COR-L47 (cell line): ENCODE measurements at regions not wholly inside any gene's neighbourhood (a gene's known extent, or its start where the extent isn't known, plus 50 kb on each side); places are given as distances from the start of the nearest gene placed in this dataset.

Experiments
- DNase-seq: peaks from one replicate; lab custom pipeline; 2025; lab: John Stamatoyannopoulos, UW

DNA sequence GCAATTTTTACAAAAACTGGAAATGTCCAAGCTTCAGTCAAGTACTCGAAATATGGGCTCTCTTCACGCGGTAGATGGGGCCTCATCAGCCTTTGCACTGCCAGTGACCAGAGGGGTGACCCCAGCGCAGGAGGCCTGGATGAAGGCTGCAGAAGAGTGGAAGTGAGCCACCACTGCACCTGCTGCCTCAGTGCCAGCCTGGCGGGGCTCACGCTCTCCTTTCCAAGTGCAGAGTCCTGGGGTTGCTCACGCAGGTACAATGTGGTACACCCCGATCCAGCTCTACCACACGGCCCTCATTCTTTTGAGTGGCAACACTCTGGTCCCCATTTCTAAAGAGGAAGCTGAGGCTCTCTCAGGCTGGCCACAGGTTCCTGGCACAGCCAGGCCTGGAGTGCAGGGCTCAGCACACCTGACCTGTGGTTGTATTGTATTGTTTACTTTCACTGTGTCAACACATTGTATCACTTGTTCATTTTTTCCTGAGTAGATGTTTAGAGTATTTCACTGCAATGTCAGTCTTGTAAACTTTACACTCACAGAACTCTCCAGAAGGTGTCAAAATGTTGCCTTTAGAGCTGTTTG, 97.3 kb upstream of the SOX1 start:
- no peak for DNase-seq

DNA sequence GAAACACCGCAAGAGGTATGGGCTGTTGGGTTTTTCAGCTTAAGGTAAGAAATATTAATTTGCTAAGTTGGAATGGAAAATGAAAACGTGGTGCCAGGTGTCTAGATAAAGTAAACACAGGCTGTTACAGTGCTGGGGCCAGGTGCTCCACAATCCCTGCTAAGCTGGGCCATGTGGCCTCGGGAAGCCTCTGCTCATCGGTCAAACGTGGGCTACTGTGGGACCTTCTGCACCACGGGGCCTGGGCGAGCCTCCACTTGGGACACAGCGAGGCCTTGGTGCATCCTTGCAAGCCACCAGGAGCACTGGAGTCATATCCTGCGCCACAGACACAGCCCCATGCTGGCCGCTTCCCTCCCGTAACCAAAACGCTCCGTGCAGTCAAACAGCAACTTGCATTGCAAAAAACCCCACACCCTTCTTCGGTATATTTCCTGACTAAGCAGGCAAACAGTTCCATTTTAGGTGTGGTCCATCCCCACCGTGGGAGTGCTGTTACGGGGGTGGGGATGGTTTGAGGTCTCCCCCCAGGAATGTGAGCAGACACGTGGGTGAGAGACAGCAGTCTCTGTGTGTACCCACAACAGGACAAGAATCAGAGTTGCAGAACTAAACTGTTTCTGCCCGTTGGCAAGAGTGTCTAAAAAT, 96.3 kb upstream of the SOX1 start:
- DNase-seq = no peak

DNA sequence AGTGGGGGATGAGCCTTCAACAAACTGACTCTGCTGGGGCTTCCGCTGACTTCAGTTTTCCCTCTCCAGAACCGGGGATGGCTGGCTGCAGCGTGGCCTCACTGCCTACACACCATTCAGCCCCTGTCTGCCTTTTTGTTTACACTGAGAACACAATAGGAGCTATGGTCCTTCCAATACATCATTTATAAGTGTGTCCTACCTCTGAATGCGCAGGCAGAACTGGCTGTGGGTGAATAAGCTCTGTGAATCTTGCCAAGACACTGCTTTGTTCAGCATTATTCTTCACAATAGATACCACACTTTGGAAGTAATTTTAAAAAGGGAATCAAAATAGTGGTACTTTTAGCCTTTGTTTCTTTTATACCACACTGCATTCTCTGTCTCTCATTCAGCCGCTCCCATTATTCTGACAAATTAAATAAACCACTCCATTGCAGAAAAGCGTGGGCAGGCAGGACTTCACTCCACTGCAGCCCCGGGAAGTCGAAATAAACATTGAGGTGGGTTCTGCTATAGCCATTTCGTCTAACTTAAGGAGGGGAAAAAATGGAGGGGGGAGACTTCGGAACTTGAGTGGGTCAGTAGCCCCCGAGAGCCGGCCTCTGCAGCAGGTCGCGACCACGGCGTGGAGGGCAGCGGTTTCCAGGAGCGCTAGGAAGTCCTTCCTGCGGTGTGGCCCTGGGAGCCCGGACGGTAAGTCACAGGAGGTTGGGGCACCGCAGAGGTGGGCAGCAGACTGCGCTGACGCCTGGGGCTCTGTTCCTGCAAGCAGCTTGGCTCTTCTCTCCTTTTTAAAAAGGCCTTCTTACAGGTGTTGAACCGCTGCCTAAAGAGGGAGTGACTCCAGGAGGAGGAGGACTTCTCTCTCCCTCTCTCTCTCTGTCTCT, 94.8 kb upstream of the SOX1 start:
- peak; percentile 74 for DNase-seq

DNA sequence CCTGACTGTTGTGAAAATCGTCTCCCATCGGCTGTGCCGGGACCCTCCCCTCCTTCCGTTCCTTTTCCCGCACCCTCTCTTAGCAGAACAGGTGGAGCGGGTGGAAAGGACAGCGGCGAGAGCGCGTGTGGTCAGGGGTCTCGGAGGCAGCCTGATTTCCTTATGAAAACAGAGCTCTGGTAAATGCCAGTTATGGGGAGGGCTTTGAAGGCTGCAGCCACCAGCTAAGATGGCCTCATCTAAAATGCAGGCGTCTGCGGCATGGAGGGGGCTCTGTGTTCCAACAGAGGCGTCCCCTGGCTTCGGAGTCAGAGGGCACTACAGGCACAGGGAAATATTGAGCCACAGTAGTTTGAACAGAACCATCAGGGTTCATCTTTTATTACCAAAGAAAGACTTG, 93.8 kb upstream of the SOX1 start:
- DNase-seq = no peak

DNA sequence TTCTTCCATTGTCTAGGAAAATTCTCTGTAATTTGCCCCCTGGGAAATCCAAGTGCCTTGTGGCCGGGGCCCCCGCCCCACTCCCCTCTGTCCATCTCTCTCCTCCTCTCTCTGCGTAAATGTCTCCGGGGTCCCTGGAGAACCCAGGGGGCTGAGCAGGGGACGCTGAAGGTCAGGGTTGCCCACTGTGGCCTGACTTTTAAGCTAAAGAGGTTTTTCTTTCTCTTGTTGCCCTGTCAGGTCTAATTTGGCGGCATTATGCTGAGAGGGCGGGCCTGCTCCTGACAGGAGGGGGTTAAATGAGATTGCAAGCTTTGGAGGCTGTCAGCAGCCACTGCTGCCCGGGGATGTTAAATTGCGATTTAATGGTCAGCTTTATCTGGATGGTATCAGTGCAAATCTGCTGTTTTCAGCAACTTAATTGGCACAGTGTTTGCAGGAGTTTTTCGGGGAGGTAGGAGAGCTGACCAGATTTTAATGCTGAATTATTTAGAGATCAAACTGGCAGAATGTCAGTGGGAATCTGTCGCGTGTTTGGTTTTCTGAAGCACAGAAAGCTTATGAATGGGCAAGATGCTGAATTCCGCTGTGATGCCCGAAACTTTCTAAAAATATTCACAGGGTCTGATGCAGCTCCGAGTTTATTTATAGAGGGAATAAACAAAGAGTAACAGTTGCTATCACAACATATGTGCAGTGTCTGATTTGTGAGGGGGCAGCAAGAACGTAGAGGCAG, 93.2 kb upstream of the SOX1 start:
- no peak for DNase-seq

DNA sequence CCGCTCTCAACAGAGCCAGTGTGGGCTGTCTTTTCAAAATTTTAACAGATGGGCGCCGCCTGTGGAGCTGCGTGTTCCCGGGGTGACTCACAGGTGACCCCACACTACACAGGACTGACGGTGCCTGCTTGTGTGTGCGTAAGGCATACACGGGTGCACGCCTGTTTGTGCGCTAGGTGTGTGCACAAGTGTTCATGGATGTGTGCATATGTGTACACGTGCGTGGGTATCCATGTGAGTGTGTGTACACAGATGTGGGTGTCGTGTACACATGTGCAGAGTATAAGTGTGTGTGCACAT, 92.7 kb upstream of the SOX1 start:
- no peak for DNase-seq

DNA sequence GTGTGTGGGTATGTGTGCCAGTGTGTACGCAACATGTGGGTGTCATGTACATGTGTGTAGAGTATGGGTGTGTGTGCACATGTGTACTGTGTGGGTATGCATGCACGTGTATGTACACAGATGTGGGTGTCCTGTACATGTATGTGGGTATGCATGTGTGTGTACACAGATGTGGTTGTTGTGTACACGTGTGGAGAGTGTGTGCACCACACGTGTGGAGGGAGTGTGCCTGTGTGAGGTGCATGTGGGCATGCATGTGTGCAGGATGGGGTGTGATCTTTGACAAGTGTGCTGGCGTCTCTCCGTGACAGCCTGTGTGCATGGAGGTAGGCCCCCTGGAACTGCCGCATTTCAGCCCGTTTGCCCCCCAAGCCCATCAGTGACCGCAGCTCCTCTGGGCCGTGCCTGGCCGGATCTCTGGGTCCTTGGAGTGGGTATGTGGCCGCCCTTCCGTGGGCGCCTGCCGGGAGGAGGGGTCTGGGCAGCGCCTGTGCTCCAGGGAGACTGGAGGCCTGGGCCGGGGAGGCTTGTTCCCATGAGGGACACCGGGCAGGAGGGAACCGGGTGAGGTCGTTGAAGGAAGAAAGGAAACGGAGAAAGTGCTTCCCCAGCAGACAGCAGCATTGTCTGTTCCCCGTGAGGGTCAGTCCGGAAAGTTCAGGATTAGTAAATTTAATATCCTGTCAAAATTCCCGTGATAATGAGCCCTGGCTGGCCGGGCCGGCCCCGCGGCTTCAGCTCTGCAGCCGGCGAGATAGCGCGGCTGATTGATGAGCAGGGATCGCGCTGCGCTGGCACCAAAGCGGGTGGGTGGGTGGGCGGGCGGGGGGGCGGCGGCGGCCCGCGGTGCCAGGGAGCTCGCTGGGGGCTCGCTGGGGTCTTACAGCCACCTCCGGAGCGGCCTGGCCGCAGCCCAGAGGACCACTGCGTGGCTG, 91.1 kb upstream of the SOX1 start:
- no peak for DNase-seq

DNA sequence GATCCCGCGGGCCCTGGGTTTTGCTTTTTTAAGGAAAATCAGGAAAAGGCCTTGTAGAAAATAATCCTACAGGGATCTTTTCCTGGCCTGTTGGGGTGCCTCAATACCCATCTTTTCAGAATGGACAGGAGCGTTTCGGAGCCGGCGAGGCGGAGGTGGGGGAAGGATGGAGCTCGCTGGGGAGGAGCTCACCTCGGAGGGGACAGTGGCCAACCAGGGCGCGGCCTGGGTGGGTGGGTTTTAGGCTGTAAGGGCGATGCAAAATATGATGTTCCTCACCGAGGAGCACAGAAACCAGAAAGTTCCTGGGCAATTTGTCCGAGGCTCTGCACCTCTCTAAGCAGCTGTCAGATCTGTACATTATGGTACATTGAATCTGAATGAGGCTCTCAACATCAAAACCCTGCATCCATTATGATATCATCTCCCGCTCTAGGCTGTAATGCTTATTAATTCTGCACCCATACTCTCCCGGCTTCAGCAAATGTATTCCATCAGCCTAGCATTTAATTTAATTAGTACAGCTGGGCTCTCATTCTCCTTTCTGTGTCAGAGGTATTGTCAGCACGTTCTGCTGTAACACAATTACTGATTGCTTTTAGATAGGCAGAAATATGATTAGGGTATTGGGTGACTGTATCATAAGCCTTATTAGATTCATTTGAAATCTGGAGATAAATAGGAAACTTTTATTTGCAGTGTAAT, 90.3 kb upstream of the SOX1 start:
- no peak for DNase-seq

DNA sequence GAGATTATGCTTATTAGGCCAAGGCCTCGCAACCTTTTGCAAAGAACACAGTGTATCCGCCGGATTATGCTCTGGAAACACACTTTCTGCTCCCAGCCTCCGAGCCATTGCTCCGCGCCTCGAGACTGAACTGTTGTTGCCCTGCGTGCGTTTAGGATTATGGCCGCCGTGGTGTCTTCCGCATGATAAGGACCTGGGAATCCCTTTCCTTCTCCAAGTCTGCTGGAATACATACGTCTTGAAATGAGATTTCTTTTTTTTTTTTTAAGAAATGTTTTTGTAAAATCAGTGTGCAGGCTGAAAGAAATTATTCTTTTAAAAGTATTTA, 89.8 kb upstream of the SOX1 start:
- DNase-seq = no peak

DNA sequence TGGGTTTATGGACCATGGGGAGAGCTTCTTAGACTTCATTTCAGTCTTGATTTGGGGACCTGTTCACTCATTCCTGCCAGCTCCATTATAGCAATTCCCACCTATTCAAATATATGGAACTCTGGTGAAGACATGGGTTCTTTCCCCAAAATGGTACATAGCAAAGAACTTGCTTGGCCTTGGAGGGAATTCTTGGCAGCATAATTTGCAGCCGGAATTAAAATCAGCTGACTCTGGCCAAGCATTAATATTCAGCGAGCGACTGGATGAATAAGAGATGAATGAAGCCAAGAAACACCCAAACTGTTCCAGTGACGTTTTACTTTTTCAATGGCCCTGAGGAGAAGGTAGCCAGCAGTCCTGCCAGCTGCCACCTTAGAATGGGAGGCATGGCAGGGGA, 88.4 kb upstream of the SOX1 start:
- DNase-seq = no peak

DNA sequence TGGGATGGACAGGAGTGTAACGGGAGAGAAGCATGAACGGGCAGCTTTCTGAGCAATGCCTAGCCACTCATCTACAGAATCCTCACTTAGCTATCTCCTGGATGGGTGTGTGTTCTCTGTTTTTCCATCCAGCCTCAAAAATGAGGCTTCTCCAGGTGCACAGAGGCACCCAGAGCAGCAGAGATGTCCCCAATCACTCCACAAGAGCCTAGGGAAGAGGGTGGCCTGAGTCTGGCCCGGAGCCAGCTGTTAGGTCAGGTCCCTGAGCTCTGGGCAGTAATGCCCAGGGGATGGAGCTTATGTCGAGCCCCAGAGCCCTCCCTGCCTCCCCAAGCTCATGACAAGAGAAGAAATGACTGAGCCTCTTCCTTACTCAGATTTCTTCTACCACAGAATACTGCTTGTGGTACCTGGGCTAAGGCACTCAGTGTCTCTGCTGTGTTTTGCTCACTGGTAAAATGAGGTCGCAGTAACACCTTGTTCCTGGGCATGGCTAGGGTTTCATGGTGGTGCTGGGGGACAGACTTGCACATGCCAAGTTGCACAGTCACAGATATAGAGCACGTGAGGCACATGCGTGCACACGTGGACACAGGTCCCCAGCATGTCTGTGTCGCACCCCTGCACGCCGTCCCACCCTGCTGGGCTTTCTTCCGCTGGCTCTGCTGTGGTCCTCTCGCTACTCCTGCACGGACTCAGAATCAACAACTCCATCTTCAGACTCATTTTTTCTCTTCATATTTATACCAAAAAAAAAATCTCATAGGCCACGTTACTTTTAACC, 86.6 kb upstream of the SOX1 start:
- no peak for DNase-seq

DNA sequence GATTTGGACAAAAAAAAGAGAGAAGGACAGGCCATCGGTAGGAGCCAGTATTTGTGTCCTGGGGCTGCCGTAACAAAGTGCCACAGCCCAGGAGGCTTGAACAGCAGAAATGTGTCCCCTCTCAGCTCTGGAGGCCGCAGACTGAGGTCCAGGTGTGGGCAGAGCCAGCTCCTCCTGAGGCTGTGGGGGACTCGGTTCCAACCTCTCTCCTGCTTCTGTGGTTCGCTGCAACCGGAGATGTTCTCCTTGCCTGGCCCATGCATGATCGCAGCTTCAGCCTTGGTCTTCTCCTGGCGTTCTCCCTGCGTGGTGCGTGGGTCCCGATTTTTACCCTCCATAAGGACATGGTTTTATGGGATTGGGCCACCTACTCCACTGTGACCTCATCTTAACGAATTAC, 85.9 kb upstream of the SOX1 start:
- DNase-seq = no peak

DNA sequence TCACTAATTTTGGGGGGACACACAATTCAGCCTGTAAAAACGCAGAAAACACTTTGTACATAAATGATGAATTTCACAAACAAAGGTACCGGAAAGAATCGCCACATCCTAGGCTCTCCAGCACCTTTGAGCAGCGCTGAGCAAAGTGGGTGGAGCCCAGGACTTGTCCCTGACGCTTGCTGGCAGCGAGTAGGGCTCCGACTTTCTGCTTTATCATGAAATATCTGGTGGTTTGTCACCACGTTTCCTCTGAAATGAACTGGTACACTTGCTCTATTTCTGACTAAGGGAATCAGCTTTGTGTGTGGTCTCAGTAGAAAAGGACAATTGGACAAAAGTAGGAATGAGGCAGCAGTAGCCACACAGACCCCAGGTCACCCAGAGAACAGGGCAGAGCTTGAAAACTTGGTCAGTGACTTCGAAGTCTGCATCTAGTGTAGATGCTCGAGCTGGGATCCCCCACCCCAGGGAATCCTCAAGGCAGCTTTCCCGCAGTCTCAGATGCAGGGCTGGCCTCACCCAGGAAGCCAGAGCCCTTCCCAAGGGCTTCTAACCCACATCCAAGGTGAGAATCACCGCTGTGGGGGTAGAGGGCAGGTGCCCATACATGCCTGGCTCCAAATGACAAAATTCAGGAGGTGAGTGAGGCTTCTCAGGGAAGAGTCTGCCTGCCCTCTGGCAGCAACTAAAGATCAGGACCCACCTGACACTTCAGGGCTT, 85.3 kb upstream of the SOX1 start:
- no peak for DNase-seq

DNA sequence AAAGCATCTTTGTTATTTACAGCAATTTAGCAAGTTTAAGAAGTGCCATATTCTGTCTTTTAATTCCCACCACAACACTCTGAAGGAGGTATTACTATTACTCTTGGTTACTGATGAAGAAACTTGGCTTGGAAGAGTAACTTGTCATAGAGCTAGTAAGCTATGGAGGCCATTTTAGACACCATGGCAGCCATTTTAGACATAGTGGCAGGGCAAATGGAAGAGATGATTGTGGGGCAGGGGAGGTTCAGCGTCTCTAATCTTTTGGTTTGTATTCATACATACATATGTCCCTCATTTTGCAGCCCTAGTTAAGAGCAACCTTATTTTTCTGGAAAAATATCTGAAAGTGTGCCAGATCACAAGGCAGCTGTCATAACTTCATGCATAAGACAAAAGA, 82.6 kb upstream of the SOX1 start:
- no peak for DNase-seq

DNA sequence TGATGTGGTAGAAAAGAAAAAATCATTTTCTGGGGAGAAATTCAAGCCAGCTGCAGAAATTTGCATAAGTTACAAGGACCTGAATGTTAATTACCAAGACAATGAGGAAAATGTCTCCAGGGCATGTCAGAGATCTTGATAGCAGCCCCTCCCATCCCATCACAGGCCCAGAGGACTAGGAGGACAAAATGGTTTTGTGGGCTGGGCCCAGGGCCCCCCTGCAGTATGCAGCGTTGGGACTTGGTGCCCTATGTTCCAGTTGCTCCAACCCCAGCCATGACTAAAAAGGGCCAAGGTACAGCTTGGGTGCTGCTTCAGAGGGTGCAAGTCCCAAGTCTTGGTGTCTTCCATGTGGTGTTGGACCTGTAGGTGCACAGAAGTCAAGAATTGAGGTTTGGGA, 76.6 kb upstream of the SOX1 start:
- DNase-seq = no peak

DNA sequence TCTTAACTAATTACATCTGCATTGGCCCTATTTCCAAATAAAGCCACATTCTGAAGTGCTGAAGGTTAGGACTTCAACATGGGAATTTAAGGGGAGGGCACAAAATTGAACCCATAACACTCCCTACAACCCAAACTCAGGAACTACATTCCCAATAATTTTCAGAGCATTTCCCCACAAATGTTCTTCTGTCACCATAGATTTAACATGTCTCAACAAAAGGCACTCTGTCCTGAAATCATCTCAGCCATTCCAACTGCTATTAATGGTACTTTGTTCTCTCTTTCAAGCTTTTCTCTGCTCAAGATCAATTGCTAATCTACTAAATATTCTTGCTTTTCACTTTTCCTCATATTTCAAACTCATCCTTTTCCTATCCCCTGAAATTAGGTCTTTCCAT, 74.0 kb upstream of the SOX1 start:
- DNase-seq = no peak

DNA sequence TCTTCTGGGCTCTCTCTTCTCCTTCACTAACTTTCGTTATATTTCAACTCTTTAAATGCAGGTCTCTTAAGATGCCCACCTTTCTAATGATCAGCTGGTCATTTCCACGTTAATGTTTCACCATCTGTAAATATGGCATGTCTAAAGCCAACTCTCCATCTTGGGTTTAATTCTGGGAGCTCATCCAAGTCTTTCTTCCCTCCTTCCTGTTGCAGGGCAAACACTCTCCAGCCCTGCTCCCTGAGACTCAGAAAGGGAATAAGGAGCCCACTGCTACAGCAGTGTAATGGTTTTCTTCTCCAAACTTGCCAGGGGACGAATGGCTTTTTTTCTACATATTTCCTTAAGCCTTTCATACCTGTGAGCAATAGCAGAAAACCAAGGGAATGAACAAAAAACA, 73.3 kb upstream of the SOX1 start:
- DNase-seq = no peak

DNA sequence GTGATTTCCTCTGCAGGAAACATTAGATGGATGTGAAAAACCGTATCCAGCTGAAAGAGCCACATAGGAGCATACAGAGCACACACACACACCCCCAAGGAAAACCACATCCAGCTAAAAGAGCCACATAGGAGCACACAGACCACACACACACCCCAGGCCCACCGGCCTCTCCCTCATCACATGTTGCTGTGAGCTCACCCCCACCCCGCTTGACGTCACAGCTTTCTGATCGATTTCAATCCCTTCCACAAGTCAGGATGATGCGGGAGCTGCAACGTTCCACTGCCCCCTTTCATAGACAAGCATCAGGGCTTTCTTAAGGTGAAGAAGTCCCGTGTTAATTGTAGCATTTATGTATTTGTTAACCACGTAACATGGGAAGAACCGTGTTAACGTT, 72.4 kb upstream of the SOX1 start:
- DNase-seq = no peak

DNA sequence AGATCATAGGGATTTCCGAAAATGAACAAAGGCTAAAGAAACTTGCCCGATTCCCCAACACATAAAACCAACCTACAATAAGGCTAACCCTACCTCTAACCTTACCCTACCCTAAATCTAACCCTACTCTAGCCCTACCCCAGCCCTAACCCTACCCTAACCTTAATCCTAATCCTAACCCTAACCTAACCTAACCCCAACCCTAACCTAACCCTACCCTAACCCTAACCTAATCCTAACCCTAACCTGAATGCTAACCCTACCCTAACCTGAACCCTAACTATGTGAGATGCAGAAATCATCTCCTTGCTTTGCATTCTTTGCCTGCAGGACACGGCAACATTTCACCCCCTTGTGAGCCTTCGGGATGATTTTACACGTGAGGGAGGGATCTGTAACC, 67.6 kb upstream of the SOX1 start:
- no peak for DNase-seq

DNA sequence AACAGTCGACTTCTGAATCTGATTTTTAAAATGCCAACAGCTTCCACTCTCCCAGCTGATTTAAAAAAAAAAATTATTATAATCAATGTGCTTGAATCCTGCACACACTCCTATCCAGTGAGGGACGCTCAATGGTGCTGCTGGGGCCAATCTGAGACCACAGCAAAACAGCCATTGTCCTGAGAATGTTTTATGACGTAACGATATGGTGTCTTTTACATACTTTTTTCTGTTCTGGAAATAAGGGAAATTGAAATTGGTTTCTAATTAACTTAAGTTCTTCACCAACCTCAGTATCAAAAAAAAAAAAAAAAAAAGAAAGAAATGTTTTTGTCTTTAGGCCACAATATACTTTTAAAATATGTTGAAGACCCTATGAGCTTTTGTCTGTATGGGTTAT, 66.1 kb upstream of the SOX1 start:
- no peak for DNase-seq
